HG02798 (cell line): ENCODE measurements at regions not wholly inside any gene's neighbourhood (a gene's known extent, or its start where the extent isn't known, plus 50 kb on each side); places are given as distances from the start of the nearest gene placed in this dataset.
A peak's percentile ranks its signal among the peaks of the same experiment; 100 is the strongest.
"Not testable (repeated sequence)": the region's sequence is repeated elsewhere in the genome, so short reads cannot be mapped to it uniquely, and the experiment has no call there.

Experiments used
- ATAC-seq: cut with Tn5 transposase; IDR thresholded peaks from one replicate; pipeline ENCODE4 v1.9.1; 2021; ENCODE audit warnings: mild to moderate bottlenecking; ENCODE audit not compliant: unreplicated experiment, poor library complexity

- no peak for ATAC-seq
Measured at GRCh38 chr1:189275796-189276195, 1201.9 kb downstream of the BRINP3 start.

- ATAC-seq = no peak
Measured at GRCh38 chr1:189289346-189289745, 1188.3 kb downstream of the BRINP3 start.

- ATAC-seq = no peak
Measured at GRCh38 chr1:189301235-189301634, 1176.4 kb downstream of the BRINP3 start.

- ATAC-seq = no peak
Measured at GRCh38 chr1:189305279-189305678, 1172.4 kb downstream of the BRINP3 start.

- no peak for ATAC-seq
Measured at GRCh38 chr1:189311915-189312314, 1165.7 kb downstream of the BRINP3 start.

- no peak for ATAC-seq
Measured at GRCh38 chr1:189312499-189312898, 1165.2 kb downstream of the BRINP3 start.

- ATAC-seq = no peak
Measured at GRCh38 chr1:189313488-189313887, 1164.2 kb downstream of the BRINP3 start.

GRCh38 chr1:189315035-189315901, 1162.4 kb downstream of the BRINP3 start:
- no peak for ATAC-seq

- no peak for ATAC-seq
Measured at GRCh38 chr1:189323091-189323490, 1154.6 kb downstream of the BRINP3 start.

GRCh38 chr1:189331071-189331470, 1146.6 kb downstream of the BRINP3 start:
- not testable (repeated sequence) for ATAC-seq

GRCh38 chr1:189336115-189337100, 1141.3 kb downstream of the BRINP3 start:
- ATAC-seq = no peak

GRCh38 chr1:189349607-189350006, 1128.1 kb downstream of the BRINP3 start:
- no peak for ATAC-seq

- peak; percentile 58 for ATAC-seq
Measured at GRCh38 chr1:189350983-189351616, 1126.6 kb downstream of the BRINP3 start.

GRCh38 chr1:189351960-189352359, 1125.7 kb downstream of the BRINP3 start:
- no peak for ATAC-seq

GRCh38 chr1:189356206-189356605, 1121.5 kb downstream of the BRINP3 start:
- ATAC-seq = no peak

- no peak for ATAC-seq
Measured at GRCh38 chr1:189357317-189357716, 1120.3 kb downstream of the BRINP3 start.

- no peak for ATAC-seq
Measured at GRCh38 chr1:189369612-189370011, 1108.1 kb downstream of the BRINP3 start.

- no peak for ATAC-seq
Measured at GRCh38 chr1:189374816-189375215, 1102.8 kb downstream of the BRINP3 start.

- no peak for ATAC-seq
Measured at GRCh38 chr1:189405419-189405818, 1072.2 kb downstream of the BRINP3 start.

- no peak for ATAC-seq
Measured at GRCh38 chr1:189409774-189410173, 1067.9 kb downstream of the BRINP3 start.
